Mesothelial cell of epicardium (in vitro differentiated cells): ENCODE measurements at regions not wholly inside any gene's neighbourhood (a gene's known extent, or its start where the extent isn't known, plus 50 kb on each side); places are given as distances from the start of the nearest gene placed in this dataset.

Experiments used
- DNase-seq, 2 experiments: peaks; one replicate each; pipeline ENCODE4 v3.0.0; 2021; ENCODE audit warnings: low spot score in 2 of 2; ENCODE audit not compliant: unreplicated experiment in 2 of 2
- H3K27ac Mint-ChIP-seq: 2 replicates; pipeline ENCODE4 v1.8.0; 2021; ENCODE audit warnings: mixed read lengths
- H3K27me3 Mint-ChIP-seq: 2 replicates; pipeline ENCODE4 v1.8.0; 2021; ENCODE audit warnings: low read depth, mixed read lengths
- H3K36me3 Mint-ChIP-seq: 2 replicates; pipeline ENCODE4 v1.8.0; 2021; ENCODE audit warnings: mixed read lengths
- H3K4me1 Mint-ChIP-seq: 2 replicates; pipeline ENCODE4 v1.8.0; 2021; ENCODE audit warnings: mixed read lengths
- H3K4me3 Mint-ChIP-seq: 2 replicates; pipeline ENCODE4 v1.8.0; 2021; ENCODE audit warnings: mild to moderate bottlenecking, moderate library complexity, mixed read lengths
- H3K9me3 Mint-ChIP-seq: 2 replicates; pipeline ENCODE4 v1.8.0; 2021; ENCODE audit warnings: mixed read lengths
- TF ChIP-seq, protein P1 (sequence below): fragments of 200-600 bp; sonication (generic); IDR thresholded peaks from one replicate; pipeline ENCODE4 v1.5.0; 2021; ENCODE audit warnings: antibody characterized with exemption; ENCODE audit not compliant: unreplicated experiment

DNA sequence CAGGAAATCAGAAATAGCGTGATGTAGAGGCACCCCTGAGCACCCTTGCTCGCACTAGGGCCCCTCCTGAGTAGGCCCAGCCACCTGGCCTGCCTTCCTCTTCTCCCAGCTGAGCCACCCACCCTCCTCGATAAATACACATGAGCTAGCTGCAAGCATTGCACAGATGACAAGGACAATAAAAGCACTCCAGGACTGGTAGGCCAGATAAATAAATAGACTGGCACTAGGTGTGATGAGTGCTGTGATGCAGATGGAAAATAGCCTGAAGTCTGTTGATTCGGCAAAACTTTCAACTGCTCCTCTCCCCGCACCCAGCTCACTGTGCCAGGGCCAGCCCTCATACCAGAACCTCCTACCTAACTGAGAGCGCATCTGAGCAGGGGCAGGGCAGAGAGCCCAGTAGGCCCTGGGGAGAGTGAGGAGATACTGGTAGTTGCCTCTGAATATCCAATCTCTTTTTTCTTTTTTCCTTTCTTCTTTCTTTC lies 54.5 kb upstream of the GPI start:
- no peaks in the 10 kb centered on the region for H3K9me3 Mint-ChIP-seq
- TF ChIP-seq, protein P1, sequence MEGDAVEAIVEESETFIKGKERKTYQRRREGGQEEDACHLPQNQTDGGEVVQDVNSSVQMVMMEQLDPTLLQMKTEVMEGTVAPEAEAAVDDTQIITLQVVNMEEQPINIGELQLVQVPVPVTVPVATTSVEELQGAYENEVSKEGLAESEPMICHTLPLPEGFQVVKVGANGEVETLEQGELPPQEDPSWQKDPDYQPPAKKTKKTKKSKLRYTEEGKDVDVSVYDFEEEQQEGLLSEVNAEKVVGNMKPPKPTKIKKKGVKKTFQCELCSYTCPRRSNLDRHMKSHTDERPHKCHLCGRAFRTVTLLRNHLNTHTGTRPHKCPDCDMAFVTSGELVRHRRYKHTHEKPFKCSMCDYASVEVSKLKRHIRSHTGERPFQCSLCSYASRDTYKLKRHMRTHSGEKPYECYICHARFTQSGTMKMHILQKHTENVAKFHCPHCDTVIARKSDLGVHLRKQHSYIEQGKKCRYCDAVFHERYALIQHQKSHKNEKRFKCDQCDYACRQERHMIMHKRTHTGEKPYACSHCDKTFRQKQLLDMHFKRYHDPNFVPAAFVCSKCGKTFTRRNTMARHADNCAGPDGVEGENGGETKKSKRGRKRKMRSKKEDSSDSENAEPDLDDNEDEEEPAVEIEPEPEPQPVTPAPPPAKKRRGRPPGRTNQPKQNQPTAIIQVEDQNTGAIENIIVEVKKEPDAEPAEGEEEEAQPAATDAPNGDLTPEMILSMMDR, result no peak
- no peak overlapping the region for H3K4me3 Mint-ChIP-seq
- peaks cover 15% of the 10 kb centered on the region for H3K4me1 Mint-ChIP-seq
- peaks cover 7% of the 10 kb centered on the region for H3K36me3 Mint-ChIP-seq
- H3K27me3 Mint-ChIP-seq, result no peaks in the 10 kb centered on the region
- no peak for DNase-seq
- H3K27ac Mint-ChIP-seq, result no peak overlapping the region

DNA sequence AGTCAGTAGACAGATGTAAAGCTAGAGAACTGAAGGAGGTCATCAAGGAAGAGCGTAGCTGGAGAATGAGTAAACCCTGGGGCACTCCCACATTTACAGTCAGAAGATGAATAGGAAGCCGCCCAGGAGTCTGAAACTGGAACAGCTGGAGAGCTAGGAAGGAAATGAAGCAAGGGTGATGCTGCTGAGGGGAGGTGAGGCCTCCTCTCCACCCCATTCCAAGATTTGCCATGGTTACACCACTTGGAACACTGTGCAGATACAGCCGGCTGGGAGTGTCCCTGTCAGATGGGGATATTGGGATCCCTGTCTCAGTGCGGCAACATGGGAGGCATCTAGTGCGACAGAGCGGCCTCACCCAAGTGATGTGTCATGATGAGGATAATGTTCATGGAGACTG lies 51.8 kb upstream of the GPI start:
- H3K4me1 Mint-ChIP-seq, result peaks cover 28% of the 10 kb centered on the region
- TF ChIP-seq, protein P1, result no peak
- no peak overlapping the region for H3K27ac Mint-ChIP-seq
- H3K4me3 Mint-ChIP-seq, result no peak overlapping the region
- H3K27me3 Mint-ChIP-seq, result no peaks in the 10 kb centered on the region
- H3K9me3 Mint-ChIP-seq, result no peaks in the 10 kb centered on the region
- H3K36me3 Mint-ChIP-seq, result peaks cover 7% of the 10 kb centered on the region
- DNase-seq, result no peak

DNA sequence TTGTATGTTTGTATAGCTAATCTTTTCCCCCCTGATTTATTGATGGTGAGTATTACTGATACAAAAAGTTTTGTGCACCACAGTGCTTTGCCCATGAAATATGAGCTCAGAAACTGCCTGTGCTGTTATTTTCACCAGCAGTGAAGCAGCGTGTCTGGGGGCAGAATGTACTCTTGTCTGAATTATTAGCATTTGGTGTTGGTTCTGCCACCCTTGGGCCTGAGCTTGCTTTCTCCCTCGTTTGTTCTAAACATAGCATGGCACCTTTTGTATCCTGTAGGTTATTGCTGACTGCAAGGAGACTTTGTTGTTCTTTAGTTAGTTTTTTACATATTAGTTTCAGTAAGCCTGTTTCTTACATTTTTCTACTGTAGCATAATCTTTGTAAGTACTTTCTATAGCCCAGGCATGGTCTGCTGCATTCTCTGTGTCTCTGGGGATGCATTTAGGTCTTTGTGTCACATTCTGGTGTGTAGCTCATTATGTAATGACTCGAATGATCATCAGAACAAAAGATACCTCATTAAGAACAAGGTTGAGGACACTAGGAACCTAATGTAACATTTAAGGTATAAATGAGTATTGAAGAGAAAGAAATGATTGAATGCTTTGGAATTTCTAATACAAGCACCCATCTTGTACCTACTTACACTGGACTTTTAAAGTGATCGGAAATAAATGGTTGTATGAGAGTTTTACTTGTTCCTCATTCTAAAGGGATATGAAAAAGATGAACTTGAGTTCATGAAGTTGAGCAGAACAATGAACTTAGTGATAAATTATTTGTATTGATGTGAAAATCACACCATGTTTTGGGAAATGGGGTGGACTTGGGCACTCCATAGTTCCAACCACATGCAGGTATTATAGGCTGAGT lies 50.3 kb upstream of the GPI start:
- Mint-ChIP-seq H3K27ac (no peak overlapping the region), H3K36me3 (peaks cover 5% of the 10 kb centered on the region), H3K27me3 (no peaks in the 10 kb centered on the region), H3K4me3 (no peak overlapping the region), H3K4me1 (peaks cover 38% of the 10 kb centered on the region), H3K9me3 (no peaks in the 10 kb centered on the region)
- no peak for DNase-seq
- TF ChIP-seq, protein P1, result no peak
